GM13976 (cell line): ENCODE measurements at regions not wholly inside any gene's neighbourhood (a gene's known extent, or its start where the extent isn't known, plus 50 kb on each side); places are given as distances from the start of the nearest gene placed in this dataset.

Source experiments
- DNase-seq: peaks from one replicate; pipeline ENCODE4 v3.0.0; 2012; ENCODE audit warnings: low spot score
- CTCF ChIP-seq: IDR thresholded peaks from 2 replicates; pipeline ENCODE4 v1.5.1; 2012; ENCODE audit warnings: borderline replicate concordance, mild to moderate bottlenecking; ENCODE audit not compliant: insufficient read depth; ENCODE audit errors: extremely low read depth, missing control alignments, control extremely low read depth
- in situ Hi-C: fragments of 300-500 bp; cut with MboI; formaldehyde crosslinking; loops from one replicate; pipeline ENCODE4 v1.12.0; 2022; ENCODE audit warnings: low sequenced_read_pairs, mixed read lengths, inconsistent platforms; ENCODE audit not compliant: unreplicated experiment

DNA sequence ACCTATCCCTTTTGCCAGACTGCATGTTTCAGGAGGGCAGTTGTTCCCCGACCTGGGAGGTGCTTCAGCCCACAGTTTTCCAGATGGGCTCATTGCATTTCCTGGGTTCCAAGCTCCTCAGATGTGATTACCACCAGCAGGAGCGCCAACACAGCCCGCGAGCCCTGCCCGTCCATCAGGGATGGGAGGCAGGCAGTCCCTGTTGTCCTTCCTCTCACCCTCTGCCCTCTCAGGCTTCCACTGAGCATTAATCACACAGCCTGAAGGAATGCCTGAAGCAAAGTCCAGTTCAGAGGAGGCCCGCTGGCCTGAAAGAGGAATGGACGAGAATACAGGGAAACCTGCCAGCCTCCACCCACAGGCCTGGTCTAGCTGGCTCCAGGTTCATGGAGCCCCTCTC is 256.3 kb upstream of the SDK2 start:
- DNase-seq = no peak
- in situ Hi-C loops = no loop called here
- TF ChIP-seq CTCF = no peak

DNA sequence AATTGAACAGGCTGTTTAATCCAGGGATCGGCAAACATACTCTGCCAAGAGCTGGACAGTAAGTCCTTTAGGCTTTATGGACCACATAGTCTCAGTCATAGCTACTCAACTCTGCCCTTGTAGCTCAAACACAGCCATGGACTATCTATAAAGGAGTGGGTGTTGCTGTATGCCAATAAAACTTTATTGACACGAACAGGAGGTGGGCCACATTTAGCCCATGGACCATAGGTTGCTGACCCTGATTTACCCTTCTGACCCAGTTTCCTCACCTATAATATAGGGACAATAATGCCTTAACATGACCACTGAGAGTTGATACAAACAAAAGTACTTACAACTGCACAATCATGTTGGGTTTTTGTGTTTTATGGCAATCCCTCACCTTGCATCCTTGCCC is 257.0 kb upstream of the SDK2 start:
- TF ChIP-seq CTCF = no peak
- DNase-seq = no peak
- in situ Hi-C loops = no loop called here

DNA sequence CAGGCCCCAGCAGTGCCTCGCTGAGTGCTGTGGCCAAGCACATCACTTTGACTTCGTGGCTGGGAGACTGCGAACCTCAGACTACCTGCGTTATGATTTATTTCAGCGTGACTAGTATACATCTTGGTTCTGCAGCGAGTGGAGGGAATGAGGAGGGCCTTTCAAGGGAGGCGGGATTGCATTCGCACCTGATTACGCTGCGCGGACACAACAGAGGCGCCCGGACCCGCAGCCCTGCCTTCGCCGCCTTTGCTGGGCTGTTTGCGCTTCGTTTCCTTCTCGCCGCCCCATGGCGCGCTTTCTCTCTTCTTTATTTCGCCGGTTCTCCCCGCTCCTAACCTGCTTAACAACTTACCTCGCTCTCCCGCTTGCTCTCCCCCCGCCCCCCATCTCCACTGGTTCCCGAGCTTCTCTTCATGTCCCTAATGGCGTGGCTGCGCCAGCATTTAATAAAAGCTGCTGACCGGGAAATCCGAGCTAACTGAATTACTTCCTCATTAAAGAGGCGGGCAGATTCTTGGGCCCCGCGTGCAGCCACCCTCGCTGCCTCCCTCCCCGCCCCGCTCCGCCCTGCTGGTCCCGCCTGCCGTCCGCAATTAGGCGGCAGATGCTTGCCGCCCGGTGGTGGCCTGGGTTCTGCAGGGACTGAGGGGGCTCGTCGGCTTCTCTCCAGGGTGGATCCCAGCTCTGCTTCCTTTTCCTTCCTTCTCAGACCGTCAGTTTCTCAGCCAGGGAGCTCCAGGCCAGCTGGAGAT is 257.6 kb upstream of the SDK2 start:
- in situ Hi-C loops = no loop called here
- no peak for DNase-seq
- TF ChIP-seq CTCF = no peak

DNA sequence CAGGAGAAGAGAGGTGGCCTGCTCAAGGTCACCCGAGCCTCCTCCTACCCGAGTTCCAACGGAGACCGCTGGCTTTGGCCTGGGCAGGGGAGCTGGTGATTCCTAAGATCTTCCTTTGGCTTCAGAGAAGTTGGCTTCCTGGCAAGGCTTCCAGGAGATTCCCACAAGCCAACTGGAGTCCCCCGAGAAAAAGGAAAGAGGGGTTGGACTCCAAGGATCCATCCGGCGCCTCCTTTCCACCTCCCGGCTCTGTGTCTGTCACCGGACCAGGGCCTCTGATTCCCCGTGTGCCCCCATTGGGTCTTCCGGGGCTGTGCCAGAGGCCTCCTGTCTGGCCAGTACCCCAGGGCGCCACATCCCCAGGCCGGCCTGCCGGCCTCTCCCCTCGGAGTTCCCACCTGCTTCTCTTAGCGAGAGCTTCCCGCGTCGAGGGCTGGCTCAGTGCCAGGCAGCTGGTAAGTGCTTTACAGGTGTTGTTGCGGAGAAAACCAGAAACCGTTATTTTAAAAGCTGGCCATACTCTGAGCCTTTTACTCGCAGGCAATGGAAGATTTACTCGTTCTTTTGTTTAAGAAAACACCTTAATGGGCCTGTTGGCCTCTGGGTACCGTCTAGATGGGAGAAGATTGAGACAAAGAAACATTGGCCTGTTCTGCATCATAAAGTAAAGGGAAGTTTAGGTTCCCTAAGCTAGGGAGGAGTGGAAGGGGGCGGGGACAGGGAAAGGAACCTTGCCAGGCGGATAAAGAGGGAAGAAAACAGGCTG is 258.4 kb upstream of the SDK2 start:
- TF ChIP-seq CTCF = no peak
- in situ Hi-C loops = no loop called here
- DNase-seq = no peak

DNA sequence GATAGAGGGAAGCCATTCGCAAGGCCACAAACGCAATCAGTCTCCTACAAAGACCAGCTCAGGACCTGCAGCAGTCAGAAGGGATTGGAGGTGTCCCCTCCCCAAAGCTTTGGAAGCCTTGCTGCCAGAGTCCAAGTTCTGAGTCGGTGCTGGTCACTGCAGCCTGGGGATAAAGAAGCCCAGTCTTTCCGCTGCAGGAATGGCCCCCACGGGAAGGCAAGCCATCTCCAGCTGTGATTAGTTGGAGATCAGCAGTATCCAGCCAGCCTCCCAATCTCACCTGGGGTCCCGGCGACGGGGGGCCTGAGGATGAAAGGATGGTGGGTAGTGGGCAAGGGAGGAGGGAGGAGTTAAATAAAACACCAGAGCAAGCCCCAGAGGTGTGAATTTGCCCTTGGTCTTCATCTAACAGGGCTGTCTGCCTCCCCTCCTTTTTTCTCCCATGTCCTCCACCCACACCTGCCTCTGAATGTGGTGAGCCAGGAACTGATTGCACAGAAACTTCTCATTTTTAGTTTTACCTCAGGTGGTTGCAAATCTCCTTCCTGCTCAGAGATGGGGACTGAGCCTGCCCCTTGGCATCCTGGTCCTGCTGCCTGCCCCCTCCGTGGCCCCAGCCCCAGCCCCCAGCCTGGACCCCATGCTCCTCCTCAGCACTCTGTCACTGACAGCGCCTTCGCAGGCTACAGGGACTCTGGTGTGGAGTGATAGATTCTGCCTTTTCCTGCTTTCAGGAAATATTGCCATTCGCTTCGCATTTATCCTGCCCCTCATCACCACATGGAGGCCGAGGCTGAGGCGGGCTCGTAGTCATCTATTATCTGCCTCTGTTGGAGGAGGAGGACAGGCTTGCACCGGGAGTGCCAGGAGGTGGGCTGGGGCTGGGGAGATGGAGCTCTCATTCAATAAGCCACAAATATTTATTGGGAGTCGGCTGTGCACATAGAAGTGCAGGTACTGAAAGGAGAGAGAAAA is 262.9 kb upstream of the SDK2 start:
- no peak for DNase-seq
- in situ Hi-C loops = no loop called here
- TF ChIP-seq CTCF = no peak

DNA sequence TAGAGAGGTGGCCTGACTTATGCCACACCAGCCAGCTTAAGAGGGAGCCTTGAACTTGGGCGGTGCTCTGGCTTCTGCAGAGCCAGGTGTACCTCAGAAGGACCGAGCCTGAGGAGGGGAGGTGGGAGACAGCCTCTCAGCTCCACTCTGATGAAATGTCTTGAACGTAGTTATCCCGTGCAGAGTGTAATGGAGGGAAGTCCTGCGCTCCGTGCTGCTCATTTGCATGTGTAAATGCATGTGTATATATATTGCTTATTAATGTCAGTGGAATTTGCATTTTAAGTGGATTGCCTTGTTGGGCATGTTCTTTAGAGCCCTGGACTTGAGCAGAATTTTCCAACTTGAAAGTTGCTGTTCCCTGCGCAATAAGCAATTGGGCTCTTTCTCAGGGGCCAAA is 264.9 kb upstream of the SDK2 start:
- no peak for TF ChIP-seq CTCF
- in situ Hi-C loops = no loop called here
- DNase-seq = peak; percentile 2
